Activated B cell treated with CpG ODN at 0.5 μM for 24 hours (primary cell): ENCODE measurements at regions not wholly inside any gene's neighbourhood (a gene's known extent, or its start where the extent isn't known, plus 50 kb on each side); places are given as distances from the start of the nearest gene placed in this dataset.

ENCODE experiments used
- ATAC-seq: fragments of 200-7000 bp; cut with Tn5 transposase; one replicate; pipeline ENCODE4 v1.10.0; 2021; ENCODE audit warnings: low read depth, mild to moderate bottlenecking, moderate library complexity
- CTCF ChIA-PET: fragments of 350-600 bp; sonication (Branson Sonifier 250); formaldehyde crosslinking; loops from one replicate; lab custom pipeline; 2021; ENCODE audit warnings: antibody characterized with exemption; lab: Charles Lee
- POLR2A ChIA-PET: fragments of 350-600 bp; sonication (Branson Sonifier 250); formaldehyde crosslinking; loops from one replicate; lab custom pipeline; 2021; ENCODE audit warnings: antibody characterized with exemption; lab: Charles Lee
- DNase-seq: peaks from one replicate; pipeline ENCODE4 v3.0.0; 2022
- H3K27ac Mint-ChIP-seq: one replicate; pipeline ENCODE4 v1.8.0; 2020; ENCODE audit warnings: mixed read lengths
- H3K27me3 Mint-ChIP-seq: one replicate; pipeline ENCODE4 v1.8.0; 2021; ENCODE audit warnings: mixed read lengths
- H3K36me3 Mint-ChIP-seq: one replicate; pipeline ENCODE4 v1.8.0; 2021; ENCODE audit warnings: low read depth, mixed read lengths
- H3K4me1 Mint-ChIP-seq: one replicate; pipeline ENCODE4 v1.8.0; 2021; ENCODE audit warnings: mixed read lengths
- H3K4me3 Mint-ChIP-seq: one replicate; pipeline ENCODE4 v1.8.0; 2020; ENCODE audit warnings: mild to moderate bottlenecking, mixed read lengths
- H3K9me3 Mint-ChIP-seq: one replicate; pipeline ENCODE4 v1.8.0; 2020; ENCODE audit warnings: mixed read lengths
- CTCF ChIP-seq: fragments of 200-600 bp; IDR thresholded peaks from one replicate; pipeline ENCODE4 v1.8.0; 2022; ENCODE audit warnings: antibody characterized with exemption, mild to moderate bottlenecking
- intact Hi-C: fragments of 100-400 bp; cut with micrococcal nuclease; formaldehyde crosslinking; loops from one replicate; pipeline ENCODE4 v1.15.1; 2024

GRCh38 chrX:134172588-134173259 is 64.3 kb upstream of the CCDC160 start:
- ATAC-seq (peak; percentile 64), DNase-seq (peak; percentile 26)
- Mint-ChIP-seq H3K27ac (peak overlapping the region; percentile 68), H3K36me3 (peaks cover 3% of the 10 kb centered on the region), H3K9me3 (no peaks in the 10 kb centered on the region), H3K27me3 (peaks cover 3% of the 10 kb centered on the region), H3K4me1 (peaks cover 12% of the 10 kb centered on the region), H3K4me3 (peak overlapping the region; percentile 94)
- ChIA-PET CTCF (interaction anchor here (0.8 kb wide), 1 partner anchor 82 kb away, joined by 3 read pairs; no protein-coding TSS in a partner anchor), POLR2A (interaction anchor here (0.5 to 1.4 kb wide), 2 partner anchors 11 to 34 kb away, joined by 3 to 9 read pairs; no protein-coding TSS in a partner anchor)
- no peak for TF ChIP-seq CTCF
- intact Hi-C loops = loop anchor here (5.0 kb wide), 1 partner anchor 215 kb away; no protein-coding TSS in a partner anchor

GRCh38 chrX:134173541-134174272 is 63.3 kb upstream of the CCDC160 start:
- H3K4me3 Mint-ChIP-seq = peak overlapping the region; percentile 94
- ChIA-PET CTCF (no interaction called here), POLR2A (no interaction called here)
- H3K4me1 Mint-ChIP-seq = peaks cover 12% of the 10 kb centered on the region
- H3K36me3 Mint-ChIP-seq = peaks cover 3% of the 10 kb centered on the region
- ATAC-seq (no peak), DNase-seq (no peak)
- peaks cover 3% of the 10 kb centered on the region for H3K27me3 Mint-ChIP-seq
- intact Hi-C loops = loop anchor here (5.0 kb wide), 1 partner anchor 214 kb away; no protein-coding TSS in a partner anchor
- H3K9me3 Mint-ChIP-seq = no peaks in the 10 kb centered on the region
- H3K27ac Mint-ChIP-seq = no peak overlapping the region
- no peak for TF ChIP-seq CTCF

DNA sequence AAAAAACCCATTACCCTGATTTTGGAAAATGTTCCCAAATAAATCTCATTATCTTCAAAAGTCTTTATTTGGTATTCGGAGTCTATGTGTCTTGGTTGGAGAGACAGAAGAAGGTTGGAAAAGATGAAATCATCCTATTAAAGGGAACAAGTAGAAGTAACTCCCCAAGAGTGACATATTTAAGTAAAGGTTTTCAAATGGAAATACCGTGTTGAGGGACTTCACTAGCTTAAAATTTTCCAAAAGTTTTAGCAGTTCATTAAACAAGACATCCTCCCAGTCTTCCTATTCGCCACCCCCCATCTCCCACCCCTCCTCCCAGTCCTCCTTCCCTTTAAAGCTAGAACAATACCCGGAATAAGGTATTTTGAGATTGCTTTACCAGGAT is 62.7 kb upstream of the CCDC160 start:
- Mint-ChIP-seq H3K9me3 (no peaks in the 10 kb centered on the region), H3K27me3 (peaks cover 3% of the 10 kb centered on the region), H3K36me3 (peaks cover 3% of the 10 kb centered on the region), H3K4me1 (peaks cover 12% of the 10 kb centered on the region), H3K27ac (no peak overlapping the region), H3K4me3 (peak overlapping the region; percentile 94)
- DNase-seq = no peak
- POLR2A ChIA-PET = no interaction called here
- CTCF ChIA-PET = no interaction called here
- ATAC-seq = no peak
- TF ChIP-seq CTCF = no peak
- intact Hi-C loops = loop anchor here (5.0 kb wide), 1 partner anchor 213 kb away; no protein-coding TSS in a partner anchor

DNA sequence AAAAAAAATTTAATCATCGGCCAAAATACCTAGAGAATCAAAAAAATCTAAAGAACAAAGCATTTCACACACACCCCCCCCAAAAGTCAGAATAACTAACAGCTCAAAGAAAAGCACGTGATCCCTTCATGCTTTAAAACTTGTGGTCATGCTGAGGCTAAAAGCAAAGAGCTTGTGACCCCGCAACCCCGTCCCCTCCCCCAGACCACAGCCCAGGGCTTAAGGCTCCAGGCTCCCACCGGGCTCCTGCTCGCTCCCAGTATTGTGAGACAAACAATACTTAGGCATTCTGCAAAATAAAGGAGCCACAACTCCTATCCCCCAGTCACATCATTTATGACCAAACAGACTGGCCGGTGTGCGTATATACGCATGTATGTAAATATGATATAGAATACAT is 62.1 kb upstream of the CCDC160 start:
- Mint-ChIP-seq H3K9me3 (no peaks in the 10 kb centered on the region), H3K27me3 (peaks cover 4% of the 10 kb centered on the region), H3K27ac (no peak overlapping the region), H3K36me3 (peaks cover 3% of the 10 kb centered on the region), H3K4me3 (no peak overlapping the region), H3K4me1 (peaks cover 12% of the 10 kb centered on the region)
- CTCF ChIA-PET = no interaction called here
- intact Hi-C loops = loop anchor here (5.0 kb wide), 1 partner anchor 212 kb away; no protein-coding TSS in a partner anchor
- POLR2A ChIA-PET = no interaction called here
- ATAC-seq (no peak), DNase-seq (no peak)
- no peak for TF ChIP-seq CTCF

GRCh38 chrX:134177527-134177926 is 59.5 kb upstream of the CCDC160 start:
- no peaks in the 10 kb centered on the region for H3K9me3 Mint-ChIP-seq
- H3K4me3 Mint-ChIP-seq = no peak overlapping the region
- ATAC-seq (no peak), DNase-seq (no peak)
- H3K4me1 Mint-ChIP-seq = peaks cover 8% of the 10 kb centered on the region
- CTCF ChIA-PET = no interaction called here
- intact Hi-C loops = no loop called here
- no peak overlapping the region for H3K27ac Mint-ChIP-seq
- H3K27me3 Mint-ChIP-seq = peaks cover 8% of the 10 kb centered on the region
- POLR2A ChIA-PET = no interaction called here
- TF ChIP-seq CTCF = no peak
- no peaks in the 10 kb centered on the region for H3K36me3 Mint-ChIP-seq
